GM13977 (cell line): ENCODE measurements at regions not wholly inside any gene's neighbourhood (a gene's known extent, or its start where the extent isn't known, plus 50 kb on each side); places are given as distances from the start of the nearest gene placed in this dataset.

ENCODE experiments used
- DNase-seq: peaks from one replicate; pipeline ENCODE4 v3.0.0; 2012; ENCODE audit warnings: low spot score
- in situ Hi-C: fragments of 300-500 bp; cut with MboI; formaldehyde crosslinking; loops from one replicate; pipeline ENCODE4 v1.12.0; 2022; ENCODE audit warnings: low sequenced_read_pairs, low pct_unique_long_range_greater_than_20kb, mixed read lengths, inconsistent platforms; ENCODE audit not compliant: unreplicated experiment
- TF ChIP-seq, protein P1 (sequence below): IDR thresholded peaks from 2 replicates; pipeline ENCODE4 v1.5.1; 2012; ENCODE audit warnings: mild to moderate bottlenecking, control low read depth; ENCODE audit not compliant: insufficient read depth; ENCODE audit errors: extremely low read depth, missing control alignments

GRCh38 chr4:27206009-27206408, 345.4 kb downstream of the STIM2 start:
- TF ChIP-seq, protein P1, sequence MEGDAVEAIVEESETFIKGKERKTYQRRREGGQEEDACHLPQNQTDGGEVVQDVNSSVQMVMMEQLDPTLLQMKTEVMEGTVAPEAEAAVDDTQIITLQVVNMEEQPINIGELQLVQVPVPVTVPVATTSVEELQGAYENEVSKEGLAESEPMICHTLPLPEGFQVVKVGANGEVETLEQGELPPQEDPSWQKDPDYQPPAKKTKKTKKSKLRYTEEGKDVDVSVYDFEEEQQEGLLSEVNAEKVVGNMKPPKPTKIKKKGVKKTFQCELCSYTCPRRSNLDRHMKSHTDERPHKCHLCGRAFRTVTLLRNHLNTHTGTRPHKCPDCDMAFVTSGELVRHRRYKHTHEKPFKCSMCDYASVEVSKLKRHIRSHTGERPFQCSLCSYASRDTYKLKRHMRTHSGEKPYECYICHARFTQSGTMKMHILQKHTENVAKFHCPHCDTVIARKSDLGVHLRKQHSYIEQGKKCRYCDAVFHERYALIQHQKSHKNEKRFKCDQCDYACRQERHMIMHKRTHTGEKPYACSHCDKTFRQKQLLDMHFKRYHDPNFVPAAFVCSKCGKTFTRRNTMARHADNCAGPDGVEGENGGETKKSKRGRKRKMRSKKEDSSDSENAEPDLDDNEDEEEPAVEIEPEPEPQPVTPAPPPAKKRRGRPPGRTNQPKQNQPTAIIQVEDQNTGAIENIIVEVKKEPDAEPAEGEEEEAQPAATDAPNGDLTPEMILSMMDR, result no peak
- in situ Hi-C loops, result no loop called here
- DNase-seq, result no peak

GRCh38 chr4:27210956-27211355, 350.3 kb downstream of the STIM2 start:
- TF ChIP-seq, protein P1, result no peak
- in situ Hi-C loops, result no loop called here
- no peak for DNase-seq

GRCh38 chr4:27214010-27214409, 353.4 kb downstream of the STIM2 start:
- no peak for DNase-seq
- in situ Hi-C loops, result no loop called here
- TF ChIP-seq, protein P1, result no peak

- in situ Hi-C loops, result no loop called here
- TF ChIP-seq, protein P1, result no peak
- DNase-seq, result no peak
These were observed 354.7 kb downstream of the STIM2 start for GRCh38 chr4:27215220-27215826.

DNA sequence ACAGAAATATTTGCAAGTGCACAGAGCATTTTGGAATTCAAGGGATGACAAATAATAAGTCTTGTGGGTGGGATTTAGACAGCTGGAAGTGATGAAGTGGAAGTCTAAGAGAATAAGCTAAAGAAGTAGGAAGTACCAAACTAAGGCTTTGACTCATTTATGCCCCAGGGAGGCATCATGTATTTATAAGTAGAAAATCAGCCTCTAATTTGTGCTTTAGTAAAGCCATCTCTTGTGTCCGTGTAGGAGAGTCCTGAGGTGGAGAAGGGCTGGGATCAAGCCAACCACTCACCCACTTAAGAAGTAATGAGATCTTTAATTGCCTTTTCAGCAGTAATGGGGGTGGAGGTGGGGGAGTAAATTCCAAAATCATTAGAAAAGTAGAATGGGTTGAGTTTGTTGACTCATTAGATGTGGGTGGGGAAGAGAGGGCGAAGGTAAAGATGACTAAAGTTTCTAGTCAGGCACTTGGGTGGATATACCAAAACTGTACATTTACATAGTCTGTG, 356.7 kb downstream of the STIM2 start:
- TF ChIP-seq, protein P1, result no peak
- in situ Hi-C loops, result no loop called here
- DNase-seq, result no peak

DNA sequence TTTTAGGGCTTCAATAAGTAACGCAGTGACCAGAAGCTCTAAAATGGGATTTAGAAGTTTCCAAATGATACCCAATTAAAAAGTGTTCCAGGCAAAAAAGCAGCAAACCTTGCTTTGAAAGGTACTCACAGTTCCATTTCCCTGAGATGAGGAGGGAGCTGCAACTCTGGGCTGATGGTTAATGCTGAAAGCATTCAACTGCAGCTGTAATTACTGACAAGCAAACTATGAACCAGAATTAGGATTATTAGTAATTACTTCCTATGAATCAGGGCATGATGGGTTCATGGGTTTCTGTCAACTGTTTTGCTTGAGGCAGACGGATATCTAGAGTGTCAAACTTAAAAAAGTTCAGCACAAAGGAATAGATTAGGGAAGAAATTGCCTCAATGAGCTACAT, 357.4 kb downstream of the STIM2 start:
- DNase-seq, result no peak
- TF ChIP-seq, protein P1, result no peak
- in situ Hi-C loops, result no loop called here
